ENCODE measurements at regions not wholly inside any gene's neighbourhood (a gene's known extent, or its start where the extent isn't known, plus 50 kb on each side); places are given as distances from the start of the nearest gene placed in this dataset.

DNA sequence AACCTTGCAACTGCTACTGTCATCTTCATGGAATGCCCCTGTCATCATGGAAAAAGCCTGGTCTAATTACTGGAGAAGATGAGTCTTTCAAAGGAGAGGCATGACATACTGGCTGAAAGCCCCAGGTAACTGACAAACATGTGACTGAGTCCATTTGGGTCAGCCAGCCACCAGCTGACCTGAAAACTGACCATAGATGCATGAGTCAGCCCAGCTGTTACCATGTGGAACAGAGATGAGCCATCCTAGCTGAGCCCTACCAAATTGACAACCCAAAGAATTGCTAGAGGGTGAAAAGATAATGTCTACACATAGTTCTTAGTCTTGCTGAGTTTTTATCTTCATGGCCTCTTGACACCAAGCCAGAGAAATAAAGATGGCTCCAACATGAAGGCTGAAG lies 311.8 kb downstream of the UTP18 start:
- DNase-seq: no peak
